ENCODE measurements at regions not wholly inside any gene's neighbourhood (a gene's known extent, or its start where the extent isn't known, plus 50 kb on each side); places are given as distances from the start of the nearest gene placed in this dataset.

GRCh38 chr13:84672616-84673015 lies 790.3 kb upstream of the SLITRK1 start:
- TF ChIP-seq CTCF (IDR thresholded peaks at IDR 0.05) (no peak), POLR2A (IDR thresholded peaks at IDR 0.05) (no peak), EP300 (IDR thresholded peaks at IDR 0.05) (no peak)

All from tibial nerve (tissue), 4 donors.